GM18508 (cell line): ENCODE measurements at regions not wholly inside any gene's neighbourhood (a gene's known extent, or its start where the extent isn't known, plus 50 kb on each side); places are given as distances from the start of the nearest gene placed in this dataset.
"Not testable (repeated sequence)": the region's sequence is repeated elsewhere in the genome, so short reads cannot be mapped to it uniquely, and the experiment has no call there.

Source experiments
- ATAC-seq: cut with Tn5 transposase; IDR thresholded peaks from one replicate; pipeline ENCODE4 v1.9.1; 2021; ENCODE audit warnings: moderate number of reproducible peaks; ENCODE audit not compliant: insufficient read depth, unreplicated experiment

DNA sequence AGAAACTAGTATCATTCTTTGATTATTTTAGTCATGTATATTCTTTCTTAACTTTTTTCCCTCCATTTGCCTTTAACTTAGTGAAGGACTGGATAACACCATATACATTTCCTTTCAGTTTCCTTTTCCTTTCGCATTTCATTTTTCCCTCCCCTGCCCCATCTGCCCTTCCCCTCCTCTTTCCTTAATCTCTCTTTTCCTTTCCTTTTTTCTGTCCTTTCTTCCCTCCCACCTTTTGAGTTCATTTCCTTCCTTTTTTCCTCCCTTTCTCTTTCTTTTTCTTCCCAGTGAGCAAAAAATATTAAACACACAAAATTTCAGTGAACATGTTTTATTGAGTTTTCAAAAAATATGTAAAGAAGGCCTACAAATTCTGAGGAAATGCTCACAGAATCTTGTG lies 373.3 kb downstream of the SRGAP2C start:
- not testable (repeated sequence) for ATAC-seq

DNA sequence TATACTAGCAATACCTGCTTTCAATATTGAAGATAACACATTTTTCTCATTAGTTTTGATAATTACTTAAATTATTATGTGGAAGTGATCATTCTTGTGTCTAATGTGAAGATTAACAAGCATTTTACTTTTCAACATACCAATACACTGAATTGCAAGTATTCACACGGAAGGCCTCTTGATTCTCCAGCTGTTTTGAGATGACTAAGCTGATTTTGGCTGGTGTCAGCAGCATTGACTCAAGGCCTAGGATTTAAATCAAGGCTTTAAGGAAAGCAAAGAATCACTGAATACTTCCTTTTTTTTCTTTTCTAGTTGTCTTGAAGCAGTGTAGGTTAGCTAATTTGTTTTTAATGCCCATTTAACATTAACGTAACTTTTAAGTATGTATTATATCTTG lies 373.7 kb downstream of the SRGAP2C start:
- ATAC-seq: no peak

DNA sequence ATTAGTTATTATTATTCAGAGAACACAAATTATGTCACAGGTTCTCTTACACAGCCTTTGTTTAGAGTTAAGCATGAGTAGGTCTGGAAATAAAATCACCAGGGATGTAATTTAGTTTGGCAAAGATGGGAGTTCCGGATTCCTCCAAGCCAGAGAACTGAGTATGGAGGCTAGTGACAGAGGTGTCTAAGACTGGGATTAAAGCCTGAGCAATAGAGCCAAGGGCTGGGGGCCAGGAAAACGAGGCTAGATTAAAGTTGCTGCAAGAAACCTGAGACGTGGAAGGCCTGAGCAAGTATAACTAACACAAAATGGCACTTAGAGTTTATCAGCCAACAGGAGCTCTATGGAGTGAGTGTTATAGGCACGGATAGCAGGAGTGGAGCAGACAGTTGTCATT lies 381.6 kb downstream of the SRGAP2C start:
- no peak for ATAC-seq

DNA sequence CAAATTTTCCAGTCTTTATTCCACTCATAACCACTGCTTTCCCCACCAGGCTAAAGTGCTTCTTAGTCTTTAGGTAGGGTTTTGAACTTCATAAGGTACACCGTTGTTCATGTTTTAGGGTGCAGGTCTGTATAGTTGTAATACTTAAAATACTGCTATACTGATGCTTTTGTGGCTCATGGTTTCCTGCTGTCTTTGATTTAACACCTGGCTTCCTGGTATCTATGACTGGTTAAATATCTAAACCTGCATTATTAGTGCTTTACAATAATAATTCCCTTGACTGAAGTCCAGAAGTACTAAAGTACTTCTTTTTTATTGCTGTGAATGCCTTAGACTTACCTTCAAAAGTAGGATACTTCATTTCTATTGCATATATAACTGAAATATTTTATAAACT lies 384.7 kb downstream of the SRGAP2C start:
- ATAC-seq: no peak

DNA sequence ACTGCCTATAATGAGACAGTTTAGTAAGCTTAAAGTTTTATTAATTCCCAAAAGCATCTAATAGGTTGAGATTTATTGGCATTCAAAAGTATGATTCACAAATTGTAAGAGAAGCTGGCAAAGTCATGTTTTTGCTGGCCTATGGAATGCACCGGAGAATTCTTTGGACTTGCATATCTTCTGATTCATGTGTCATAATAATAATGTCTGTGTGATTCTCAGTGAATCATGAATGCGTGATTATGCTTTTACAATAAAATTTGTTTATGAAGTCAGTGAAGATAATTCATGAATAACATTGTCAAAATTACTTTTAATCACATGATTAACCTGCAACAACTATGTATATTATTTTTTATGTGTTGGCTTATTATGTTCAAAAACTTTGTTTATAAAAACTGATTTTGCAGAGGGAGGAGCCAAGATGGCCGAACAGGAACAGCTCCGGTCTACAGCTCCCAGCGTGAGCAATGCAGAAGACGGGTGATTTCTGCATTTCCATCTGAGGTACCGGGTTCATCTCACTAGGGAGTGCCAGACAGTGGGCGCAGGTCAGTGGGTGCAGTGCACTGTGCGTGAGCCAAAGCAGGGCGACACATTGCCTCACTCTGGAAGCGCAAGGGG lies 389.2 kb downstream of the SRGAP2C start:
- ATAC-seq: not testable (repeated sequence)

DNA sequence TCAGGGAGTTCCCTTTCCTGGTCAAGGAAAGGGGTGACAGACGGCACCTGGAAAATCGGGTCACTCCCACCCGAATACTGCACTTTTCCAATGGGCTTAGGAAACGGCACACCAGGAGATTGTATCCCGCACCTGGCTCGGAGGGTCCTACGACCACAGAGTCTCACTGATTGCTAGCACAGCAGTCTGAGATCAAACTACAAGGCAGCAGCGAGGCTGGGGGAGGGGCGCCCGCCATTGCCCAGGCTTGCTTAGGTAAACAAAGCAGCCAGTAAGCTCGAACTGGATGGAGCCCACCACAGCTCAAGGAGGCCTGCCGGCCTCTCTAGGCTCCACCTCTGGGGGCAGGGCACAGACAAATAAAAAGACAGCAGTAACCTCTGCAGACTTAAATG lies 389.7 kb downstream of the SRGAP2C start:
- not testable (repeated sequence) for ATAC-seq

DNA sequence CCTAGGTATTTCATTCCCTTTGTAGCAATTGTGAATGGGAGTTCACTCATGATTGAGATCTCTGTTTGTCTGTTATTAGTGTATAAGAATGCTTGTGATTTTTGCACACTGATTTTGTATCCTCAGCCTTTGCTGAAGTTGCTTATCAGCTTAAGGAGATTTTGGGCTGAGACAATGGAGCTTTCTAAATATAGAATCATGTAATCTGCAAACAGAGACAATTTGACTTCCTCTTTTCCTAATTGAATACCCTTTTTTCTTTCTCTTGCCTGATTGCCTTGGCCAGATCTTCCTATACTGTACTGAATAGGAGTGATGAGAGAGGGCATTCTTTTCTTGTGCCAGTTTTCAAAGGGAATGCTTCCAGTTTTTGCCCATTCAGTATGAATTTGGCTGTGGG lies 398.1 kb downstream of the SRGAP2C start:
- ATAC-seq: not testable (repeated sequence)

DNA sequence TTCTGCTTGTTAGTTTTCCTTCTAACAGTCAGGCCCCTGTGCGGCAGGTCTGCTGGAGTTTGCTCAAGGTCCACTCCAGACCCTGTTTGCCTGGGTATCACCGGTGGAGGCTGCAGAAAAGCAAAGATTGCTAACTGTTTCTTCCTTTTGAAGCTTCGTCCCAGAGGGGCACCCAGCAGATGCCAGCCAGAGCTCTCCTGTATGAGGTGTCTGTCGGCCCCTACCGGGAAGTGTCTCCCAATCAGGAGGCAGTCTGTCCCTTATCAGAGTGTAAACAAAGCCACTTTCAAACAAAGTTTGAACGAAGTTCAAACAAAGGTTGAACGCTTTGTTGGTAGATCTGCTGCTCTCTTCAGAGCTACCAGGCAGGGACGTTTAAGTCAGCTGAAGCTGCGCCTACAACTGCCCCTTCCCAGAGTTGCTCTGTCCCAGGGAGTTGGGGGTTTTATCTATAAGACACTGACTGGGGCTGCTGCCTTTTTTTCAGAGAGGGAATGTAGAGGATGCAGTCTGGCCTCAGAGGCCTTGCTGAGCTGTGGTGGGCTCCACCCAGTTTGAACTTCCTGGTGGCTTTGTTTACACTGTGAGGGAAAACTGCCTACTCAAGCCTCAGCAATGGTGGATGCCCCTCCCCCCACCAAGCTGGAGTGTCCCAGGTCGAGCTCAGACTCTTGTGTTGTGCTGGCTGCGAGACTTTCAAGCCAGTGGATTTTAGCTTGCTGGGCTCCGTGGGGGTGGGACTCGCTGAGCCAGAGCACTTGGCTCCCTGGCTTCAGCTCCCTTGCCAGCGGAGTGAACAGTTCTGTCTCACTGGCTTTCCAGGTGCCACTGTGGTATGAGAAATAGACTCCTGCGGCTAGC lies 401.8 kb downstream of the SRGAP2C start:
- ATAC-seq: no peak

DNA sequence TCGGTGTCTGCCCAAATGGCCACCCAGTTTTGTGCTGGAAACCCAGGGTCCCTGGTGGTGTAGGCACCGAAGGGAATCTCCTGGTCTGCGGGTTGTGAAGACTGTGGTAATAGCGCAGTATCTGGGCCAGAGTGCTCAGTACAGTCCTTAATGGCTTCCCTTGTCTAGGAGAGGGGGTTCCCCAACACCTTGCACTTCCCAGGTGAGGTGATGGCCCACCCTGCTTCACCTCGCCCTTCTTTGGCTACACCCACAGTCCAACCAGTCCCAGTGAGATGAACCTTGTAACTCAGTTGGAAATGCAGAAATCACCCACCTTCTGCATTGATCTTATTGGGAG lies 402.4 kb downstream of the SRGAP2C start:
- no peak for ATAC-seq

DNA sequence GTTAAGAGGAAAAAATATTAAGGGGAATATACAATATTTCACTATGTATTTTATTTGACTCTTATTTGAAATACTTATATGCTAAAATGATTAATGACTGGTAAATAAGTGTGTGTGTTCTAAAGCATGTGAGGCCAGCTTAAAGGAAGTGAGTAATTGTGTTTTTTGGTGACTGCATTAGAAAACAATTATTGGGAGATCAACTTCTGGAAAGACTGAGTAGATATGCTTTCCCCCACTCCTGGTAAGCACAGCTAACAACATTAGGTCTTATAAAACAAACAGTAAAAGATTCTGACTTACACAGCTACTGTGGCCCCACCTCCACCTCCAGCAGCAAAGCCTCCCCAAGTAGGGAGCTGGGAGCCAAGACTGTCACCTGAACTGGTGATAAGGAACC lies 403.0 kb downstream of the SRGAP2C start:
- no peak for ATAC-seq

DNA sequence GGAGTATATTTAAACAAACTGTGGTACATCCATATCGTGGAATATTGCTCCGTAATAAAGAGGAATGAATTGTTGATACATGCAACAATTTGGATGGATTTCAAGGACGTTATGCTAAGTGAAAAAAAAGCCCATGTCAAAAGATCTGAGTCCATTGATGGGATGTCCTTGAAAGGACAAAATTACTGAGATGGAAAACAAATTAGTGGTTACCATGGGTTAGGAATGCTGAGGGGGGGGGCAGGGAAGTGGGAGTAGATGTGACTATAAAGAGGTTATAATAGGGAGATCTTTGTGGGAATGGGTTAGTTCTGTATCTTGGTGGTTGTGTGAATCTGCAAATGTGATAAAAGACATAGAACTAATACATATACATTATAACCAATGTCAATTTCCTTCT lies 409.3 kb downstream of the SRGAP2C start:
- ATAC-seq: no peak

DNA sequence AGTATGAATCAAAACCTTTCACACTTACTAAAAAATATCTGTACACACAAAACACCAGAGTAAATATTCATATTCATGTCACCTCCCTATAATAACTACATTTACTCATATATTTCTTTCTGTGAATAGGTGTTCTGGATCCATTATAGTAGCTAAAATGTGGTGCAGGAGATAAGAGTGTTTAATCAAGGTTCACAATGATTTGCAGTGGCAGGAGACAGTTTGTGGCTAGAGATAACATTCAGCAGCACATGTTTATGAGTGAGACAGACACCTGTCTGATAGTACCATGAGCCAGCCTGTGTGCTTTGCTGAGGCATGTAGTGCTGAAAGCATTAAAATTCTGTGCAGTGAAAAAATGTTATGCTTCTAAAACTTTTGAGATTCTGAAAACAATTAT lies 410.3 kb downstream of the SRGAP2C start:
- no peak for ATAC-seq

DNA sequence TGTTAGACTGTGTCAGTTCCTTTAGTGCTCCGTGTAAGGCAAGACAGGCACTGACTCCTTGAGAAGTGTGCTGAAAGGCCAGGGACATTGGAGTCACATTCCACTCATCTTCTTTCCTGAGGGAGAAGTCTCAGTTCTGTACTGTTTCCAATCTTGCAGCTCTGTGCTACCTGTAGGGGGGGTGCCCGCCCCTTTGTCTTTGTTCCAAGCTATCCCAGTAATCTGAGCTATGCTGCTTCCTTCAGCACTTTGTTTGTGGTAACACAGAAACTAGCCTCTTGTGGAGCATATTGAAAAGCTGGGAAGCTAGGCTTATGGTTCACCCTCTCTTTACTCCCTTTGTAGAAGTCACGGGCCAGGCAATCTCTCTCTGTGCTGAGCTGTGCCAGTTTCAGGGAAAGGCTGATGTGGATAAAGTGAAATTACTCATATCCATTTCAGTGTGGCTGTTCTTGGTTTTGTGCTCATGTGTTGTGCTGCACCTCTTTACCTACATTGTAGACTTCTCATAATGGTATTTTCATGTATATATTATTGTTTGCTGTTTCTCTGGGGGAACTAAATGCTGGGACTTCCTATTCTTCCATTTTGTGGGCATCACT lies 420.2 kb downstream of the SRGAP2C start:
- not testable (repeated sequence) for ATAC-seq

DNA sequence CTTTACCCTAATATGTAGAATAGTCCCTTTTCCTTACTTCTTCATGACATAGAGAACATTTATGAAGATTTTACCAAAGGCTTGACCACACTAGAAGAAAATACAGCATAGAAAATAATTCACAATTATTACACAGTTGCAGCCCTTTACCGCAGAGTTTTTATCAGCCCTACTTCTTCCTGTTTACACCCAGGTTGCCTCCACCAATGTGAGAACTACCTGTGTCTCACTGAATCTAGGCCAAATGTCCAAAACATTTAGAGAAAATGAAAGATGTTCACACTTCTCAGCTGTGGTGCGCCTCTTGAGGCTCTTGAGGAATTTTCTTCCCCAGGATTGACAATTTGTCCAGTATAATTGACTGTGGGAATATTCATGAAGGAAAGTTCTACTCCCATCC lies 422.7 kb downstream of the SRGAP2C start:
- not testable (repeated sequence) for ATAC-seq
